Heart right ventricle (tissue), 16 donors: ENCODE measurements at regions not wholly inside any gene's neighbourhood (a gene's known extent, or its start where the extent isn't known, plus 50 kb on each side); places are given as distances from the start of the nearest gene placed in this dataset.
A peak's percentile ranks its signal among the peaks of the same experiment; 100 is the strongest.

ENCODE experiments used
- ATAC-seq, 8 donors: fragments of 200-7000 bp; cut with Tn5 transposase; one replicate each; pipeline ENCODE4 v1.9.1; 2020; ENCODE audit warnings: mild to moderate bottlenecking in 8 of 8, moderate library complexity in 8 of 8, moderate number of reproducible peaks in 1 of 8
- DNase-seq, 2 donors: peaks; one replicate each; pipeline ENCODE4 v3.0.0-alpha.2; 2020
- H3K27ac ChIP-seq, 10 donors: fragments of 200-600 bp; sonication (generic) in 2 of 10; one replicate each; pipeline versions ENCODE4 v1.5.0 to v1.8.0; 2020 to 2022; ENCODE audit warnings: mild to moderate bottlenecking in 3 of 10
- H3K27me3 ChIP-seq, 7 donors: fragments of 200-600 bp; one replicate each; pipeline ENCODE4 v1.8.0; 2021 to 2022; ENCODE audit warnings: mild to moderate bottlenecking in 2 of 7
- H3K36me3 ChIP-seq, 9 donors: fragments of 200-600 bp; sonication (generic) in 1 of 9; one replicate each; pipeline versions ENCODE4 v1.5.0 to v1.8.0; 2020 to 2022; ENCODE audit warnings: mild to moderate bottlenecking in 2 of 9
- H3K4me1 ChIP-seq, 9 donors: fragments of 200-600 bp; sonication (generic) in 1 of 9; one replicate each; pipeline versions ENCODE4 v1.5.0 to v1.8.0; 2020 to 2022; ENCODE audit warnings: mild to moderate bottlenecking in 4 of 9
- H3K4me3 ChIP-seq, 10 donors: fragments of 200-600 bp; sonication (generic) in 2 of 10; one replicate each; pipeline versions ENCODE4 v1.5.0 to v1.8.0; 2020 to 2022; ENCODE audit warnings: mild to moderate bottlenecking in 7 of 10, moderate library complexity in 2 of 10
- H3K9me3 ChIP-seq, 11 donors: fragments of 200-600 bp in 10 of 11; sonication (generic) in 2 of 11; one replicate each; pipeline versions ENCODE4 v1.5.0 to v1.8.0; 2013 to 2022; ENCODE audit warnings: mild to moderate bottlenecking in 2 of 11, control low read depth in 1 of 11, moderate library complexity in 1 of 11
- WGBS, 2 donors: extraction: QIAGEN DNeasy Blood & Tissue Kit; methylation state at CpG; one replicate each; pipeline ENCODE4 v1.1.7; 2013; ENCODE audit warnings: inconsistent platforms in 1 of 2; 5-methylcytosine and 5-hydroxymethylcytosine counted together
- intact Hi-C, 10 donors: fragments of 100-400 bp; cut with DNase I; formaldehyde crosslinking; loops; one replicate each; pipeline versions ENCODE4 v1.11.1 to v1.14.2; 2022
- TF ChIP-seq, protein P1 (sequence below), 9 donors: fragments of 200-600 bp; sonication (generic) in 2 of 9; IDR thresholded peaks; one replicate each; pipeline versions ENCODE4 v1.5.0 to v1.8.0; 2021 to 2022; ENCODE audit warnings: antibody characterized with exemption in 9 of 9, mild to moderate bottlenecking in 5 of 9, moderate library complexity in 1 of 9
- donor health status: Arrhythmogenic right ventricular cardiomyopathy.
- donor health status: ischemic (EF 13 %, LVEDD 7.1; RV severe dilation, severe dysfunction).
- donor health status: healthy with polysubstance abuse.
- donor health status: DM: no; HTN: yes; CAD: no.
- donor health status: DM: no; HTN: no; CAD: no.
- donor health status: ischemic (EF 25% LVEDD 6.9; RV normal size, moderate dysfunction).
- donor health status: ischemic (EF 25% LVEDD 5.7; RV mildly dilated, moderate dysfunction).
- donor health status: healthy.
- donor health status: DM: yes; HTN: yes; CAD: no.
- donor health status: Ischemic cardiomyopathy.
- donor health status: ischemic (EF 35%, LVEDD 5.7; RV mildly dilated, moderate dysfunction).
- donor health status: nonischemic (EF 11% LVEDD 7.7; RV severe dilation, severe dysfunction).
- donor health status: DM: yes; HTN: yes; CAD: no.
- donor health status: PGD.
- donor health status: ischemic (EF 29% LVEDD 5.4; RV normal size, mild dysfunction).
- donor health status: nonischemic (EF 23%, LVEDD 6.1; RV moderate dilation, normal function).

DNA sequence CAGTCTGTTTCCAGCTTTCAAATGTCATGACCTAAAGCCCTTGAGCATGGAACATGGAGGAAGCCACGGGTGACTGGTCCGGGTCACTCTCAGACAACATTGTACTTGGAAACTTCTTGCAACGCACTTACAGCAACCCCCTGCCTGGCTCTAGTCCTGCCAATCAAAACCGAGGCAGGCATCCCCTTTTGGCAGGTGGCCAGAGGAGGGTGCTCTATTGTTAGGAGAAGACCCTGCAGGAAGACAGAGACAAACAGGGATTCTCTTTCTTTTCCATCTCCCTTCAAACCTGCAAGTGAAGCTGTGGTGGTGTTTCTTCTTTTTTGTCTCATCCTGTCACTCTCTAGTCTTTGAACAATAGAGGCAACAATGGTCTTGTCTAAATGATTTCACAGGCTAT is 667.2 kb downstream of the ZEB2 start:
- DNase-seq: no peak
- Histone ChIP-seq H3K4me3 (no peak overlapping the region), H3K9me3 (no peaks in the 10 kb centered on the region), H3K27ac (no peak overlapping the region), H3K4me1 (peaks cover 0 to 4% (median 0%) of the 10 kb centered on the region in 9 donors), H3K27me3 (no peaks in the 10 kb centered on the region), H3K36me3 (no peaks in the 10 kb centered on the region)
- 23 to 34% methylated on average over 4 of the region's 4 CpGs for WGBS, 2 donors
- intact Hi-C loops: no loop called here
- no peak for ATAC-seq
- TF ChIP-seq, protein P1, sequence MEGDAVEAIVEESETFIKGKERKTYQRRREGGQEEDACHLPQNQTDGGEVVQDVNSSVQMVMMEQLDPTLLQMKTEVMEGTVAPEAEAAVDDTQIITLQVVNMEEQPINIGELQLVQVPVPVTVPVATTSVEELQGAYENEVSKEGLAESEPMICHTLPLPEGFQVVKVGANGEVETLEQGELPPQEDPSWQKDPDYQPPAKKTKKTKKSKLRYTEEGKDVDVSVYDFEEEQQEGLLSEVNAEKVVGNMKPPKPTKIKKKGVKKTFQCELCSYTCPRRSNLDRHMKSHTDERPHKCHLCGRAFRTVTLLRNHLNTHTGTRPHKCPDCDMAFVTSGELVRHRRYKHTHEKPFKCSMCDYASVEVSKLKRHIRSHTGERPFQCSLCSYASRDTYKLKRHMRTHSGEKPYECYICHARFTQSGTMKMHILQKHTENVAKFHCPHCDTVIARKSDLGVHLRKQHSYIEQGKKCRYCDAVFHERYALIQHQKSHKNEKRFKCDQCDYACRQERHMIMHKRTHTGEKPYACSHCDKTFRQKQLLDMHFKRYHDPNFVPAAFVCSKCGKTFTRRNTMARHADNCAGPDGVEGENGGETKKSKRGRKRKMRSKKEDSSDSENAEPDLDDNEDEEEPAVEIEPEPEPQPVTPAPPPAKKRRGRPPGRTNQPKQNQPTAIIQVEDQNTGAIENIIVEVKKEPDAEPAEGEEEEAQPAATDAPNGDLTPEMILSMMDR (IDR thresholded peaks at IDR 0.05): no peak

DNA sequence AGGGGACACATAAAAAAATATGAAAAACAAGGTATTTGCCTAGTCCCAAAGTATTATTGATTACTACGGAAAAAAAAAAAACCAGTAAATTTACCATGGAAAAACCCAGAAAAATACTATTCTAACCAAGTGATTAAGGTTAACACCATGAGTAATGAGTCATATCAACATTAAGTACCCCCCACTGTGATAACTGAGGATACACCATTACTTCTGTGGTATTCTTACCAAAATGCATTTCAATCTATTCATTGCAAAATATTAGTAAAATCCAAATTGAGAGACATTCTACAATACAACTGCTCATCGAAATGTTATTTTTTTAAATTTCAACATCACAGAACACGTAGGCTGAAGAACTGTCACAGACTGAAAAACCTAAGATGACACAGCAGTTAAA is 669.8 kb downstream of the ZEB2 start:
- Histone ChIP-seq H3K27me3 (no peaks in the 10 kb centered on the region), H3K36me3 (no peaks in the 10 kb centered on the region), H3K9me3 (no peaks in the 10 kb centered on the region), H3K4me1 (peaks cover 0 to 5% (median 0%) of the 10 kb centered on the region in 9 donors), H3K27ac (no peak overlapping the region), H3K4me3 (no peak overlapping the region)
- intact Hi-C loops: no loop called here
- ATAC-seq (no peak), DNase-seq (no peak)
- 91 to 95% methylated on average over 3 of the region's 3 CpGs for WGBS, 2 donors
- TF ChIP-seq, protein P1 (IDR thresholded peaks at IDR 0.05): no peak

DNA sequence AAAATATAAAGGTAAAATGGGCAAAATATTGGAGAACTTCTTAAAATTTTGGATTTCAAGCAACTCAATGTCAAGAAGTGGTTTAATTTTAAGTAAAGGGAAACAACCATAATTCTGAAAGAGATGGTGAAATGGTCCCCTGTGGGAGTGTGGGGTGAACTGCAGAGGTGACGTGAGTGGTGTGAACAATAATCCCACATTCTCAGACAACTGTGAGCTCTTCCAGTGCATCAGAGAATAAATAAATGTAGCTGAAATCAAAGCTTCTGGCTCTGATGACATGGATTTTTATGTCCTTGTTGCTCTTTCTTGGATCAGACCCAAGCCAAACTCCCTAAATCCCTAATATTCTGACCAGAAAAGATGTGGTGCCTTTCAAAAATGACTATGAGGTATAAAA is 672.7 kb downstream of the ZEB2 start:
- Histone ChIP-seq H3K4me1 (peaks cover 0 to 5% (median 0%) of the 10 kb centered on the region in 9 donors), H3K36me3 (no peaks in the 10 kb centered on the region), H3K27me3 (no peaks in the 10 kb centered on the region), H3K27ac (no peak overlapping the region), H3K4me3 (no peak overlapping the region), H3K9me3 (no peaks in the 10 kb centered on the region)
- TF ChIP-seq, protein P1 (IDR thresholded peaks at IDR 0.05): no peak
- peak in 1 of 8 donors; percentile 49 for ATAC-seq
- WGBS, 2 donors: 56 to 70% methylated on average over 1 of the region's 1 CpG
- intact Hi-C loops: loop anchor here in 1 of 10 donors (5.0 kb wide), 1 partner anchor 1390 kb away; no protein-coding TSS in a partner anchor
- no peak for DNase-seq

DNA sequence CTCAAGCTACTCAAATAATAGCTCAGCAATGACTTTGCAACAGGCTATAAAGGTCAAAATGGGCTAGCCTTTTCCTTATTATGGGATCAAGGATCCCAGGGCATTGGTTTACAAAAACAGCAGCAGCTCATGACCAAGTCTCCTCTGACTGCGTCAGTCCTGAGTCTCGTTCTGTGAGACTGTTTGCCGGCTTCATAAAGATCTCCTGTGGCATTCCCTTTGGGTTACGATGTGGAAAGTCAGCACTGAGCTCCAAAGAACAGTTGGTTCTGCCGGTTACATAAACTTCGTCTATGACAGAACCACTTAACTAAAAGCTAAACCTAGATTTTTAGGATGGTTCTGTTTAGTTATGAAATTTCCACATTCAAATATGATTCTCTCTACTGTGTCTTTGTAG is 674.9 kb downstream of the ZEB2 start:
- H3K27ac ChIP-seq: no peak overlapping the region
- H3K36me3 ChIP-seq: no peaks in the 10 kb centered on the region
- whole genome bisulfite sequencing, 2 donors: 94% methylated on average over 6 of the region's 6 CpGs
- no peak for ATAC-seq
- H3K4me3 ChIP-seq: no peak overlapping the region
- intact Hi-C loops: loop anchor here in 1 of 10 donors (5.0 kb wide), 1 partner anchor 1392 kb away; no protein-coding TSS in a partner anchor
- TF ChIP-seq, protein P1 (IDR thresholded peaks at IDR 0.05): no peak
- peaks cover 0 to 10% (median 0%) of the 10 kb centered on the region in 11 donors for H3K9me3 ChIP-seq
- H3K27me3 ChIP-seq: no peaks in the 10 kb centered on the region
- DNase-seq: no peak
- H3K4me1 ChIP-seq: peaks cover 0 to 5% (median 0%) of the 10 kb centered on the region in 9 donors
